ENCODE measurements at regions not wholly inside any gene's neighbourhood (a gene's known extent, or its start where the extent isn't known, plus 50 kb on each side); places are given as distances from the start of the nearest gene placed in this dataset.

- TF ChIP-seq POLR2A (IDR thresholded peaks at IDR 0.05) (no peak), CTCF (IDR thresholded peaks at IDR 0.05) (no peak)
These were observed 156.0 kb upstream of the MCTP2 start for GRCh38 chr15:94075349-94075748.
